ENCODE measurements at regions not wholly inside any gene's neighbourhood (a gene's known extent, or its start where the extent isn't known, plus 50 kb on each side); places are given as distances from the start of the nearest gene placed in this dataset.

GRCh38 chr13:111661052-111661451 is 340.6 kb downstream of the TEX29 start:
- no peak overlapping the region for H3K4me3 Mint-ChIP-seq
- DNase-seq: no peak
- ATAC-seq (ENCODE audit: low read depth): no peak
- intact Hi-C loops (cut with micrococcal nuclease): no loop called here
- TF ChIP-seq CTCF (IDR thresholded peaks at IDR 0.05): no peak
- H3K4me1 Mint-ChIP-seq: no peaks in the 10 kb centered on the region
- ChIA-PET CTCF (no interaction called here), POLR2A (no interaction called here)
- H3K27ac Mint-ChIP-seq: no peak overlapping the region
- no peaks in the 10 kb centered on the region for H3K27me3 Mint-ChIP-seq
- no peaks in the 10 kb centered on the region for H3K36me3 Mint-ChIP-seq (ENCODE audit: low read depth)
- no peaks in the 10 kb centered on the region for H3K9me3 Mint-ChIP-seq

- no peaks in the 10 kb centered on the region for H3K9me3 Mint-ChIP-seq
- intact Hi-C loops (cut with micrococcal nuclease): no loop called here
- no peaks in the 10 kb centered on the region for H3K36me3 Mint-ChIP-seq (ENCODE audit: low read depth)
- TF ChIP-seq CTCF (IDR thresholded peaks at IDR 0.05): no peak
- ATAC-seq (ENCODE audit: low read depth) (no peak), DNase-seq (no peak)
- no peak overlapping the region for H3K27ac Mint-ChIP-seq
- no peaks in the 10 kb centered on the region for H3K4me1 Mint-ChIP-seq
- POLR2A ChIA-PET: no interaction called here
- CTCF ChIA-PET: no interaction called here
- H3K4me3 Mint-ChIP-seq: no peak overlapping the region
- H3K27me3 Mint-ChIP-seq: no peaks in the 10 kb centered on the region
Observed at GRCh38 chr13:111661776-111662175, 341.3 kb downstream of the TEX29 start.

- H3K4me1 Mint-ChIP-seq: no peaks in the 10 kb centered on the region
- TF ChIP-seq CTCF (IDR thresholded peaks at IDR 0.05): no peak
- no peak for DNase-seq
- H3K27ac Mint-ChIP-seq: no peak overlapping the region
- intact Hi-C loops (cut with micrococcal nuclease): no loop called here
- ChIA-PET CTCF (no interaction called here), POLR2A (no interaction called here)
- no peak overlapping the region for H3K4me3 Mint-ChIP-seq
- no peak for ATAC-seq (ENCODE audit: low read depth)
- no peaks in the 10 kb centered on the region for H3K27me3 Mint-ChIP-seq
- H3K36me3 Mint-ChIP-seq (ENCODE audit: low read depth): no peaks in the 10 kb centered on the region
- H3K9me3 Mint-ChIP-seq: no peaks in the 10 kb centered on the region
Observed at GRCh38 chr13:111662451-111662850, 342.0 kb downstream of the TEX29 start.

- no peaks in the 10 kb centered on the region for H3K36me3 Mint-ChIP-seq (ENCODE audit: low read depth)
- H3K9me3 Mint-ChIP-seq: no peaks in the 10 kb centered on the region
- no peak for ATAC-seq (ENCODE audit: low read depth)
- POLR2A ChIA-PET: no interaction called here
- CTCF ChIA-PET: no interaction called here
- H3K4me3 Mint-ChIP-seq: no peak overlapping the region
- no peak for TF ChIP-seq CTCF (IDR thresholded peaks at IDR 0.05)
- DNase-seq: no peak
- no peaks in the 10 kb centered on the region for H3K27me3 Mint-ChIP-seq
- H3K27ac Mint-ChIP-seq: no peak overlapping the region
- intact Hi-C loops (cut with micrococcal nuclease): no loop called here
- no peaks in the 10 kb centered on the region for H3K4me1 Mint-ChIP-seq
Observed at GRCh38 chr13:111662895-111663294, 342.5 kb downstream of the TEX29 start.

GRCh38 chr13:111663505-111663904 is 343.1 kb downstream of the TEX29 start:
- Mint-ChIP-seq H3K4me1 (no peaks in the 10 kb centered on the region), H3K9me3 (no peaks in the 10 kb centered on the region), H3K4me3 (no peak overlapping the region), H3K36me3 (ENCODE audit: low read depth) (no peaks in the 10 kb centered on the region), H3K27me3 (no peaks in the 10 kb centered on the region), H3K27ac (no peak overlapping the region)
- no peak for TF ChIP-seq CTCF (IDR thresholded peaks at IDR 0.05)
- DNase-seq: no peak
- ChIA-PET POLR2A (no interaction called here), CTCF (no interaction called here)
- intact Hi-C loops (cut with micrococcal nuclease): no loop called here
- no peak for ATAC-seq (ENCODE audit: low read depth)
